CD4-positive, alpha-beta memory T cell (primary cell): ENCODE measurements at regions not wholly inside any gene's neighbourhood (a gene's known extent, or its start where the extent isn't known, plus 50 kb on each side); places are given as distances from the start of the nearest gene placed in this dataset.

Experiments
- CTCF ChIA-PET: fragments of 350-600 bp; sonication (Branson Sonifier 250); formaldehyde crosslinking; loops from one replicate; lab custom pipeline; 2021; ENCODE audit warnings: inconsistent platforms; ENCODE audit not compliant: partially characterized antibody; lab: Charles Lee
- POLR2A ChIA-PET: fragments of 350-600 bp; sonication (Branson Sonifier 250); formaldehyde crosslinking; loops from one replicate; lab custom pipeline; 2021; ENCODE audit not compliant: partially characterized antibody; lab: Charles Lee
- DNase-seq, 5 donors: peaks; one replicate each; pipeline versions ENCODE4 v3.0.0 to v3.0.0-alpha.2; 2020 to 2022; ENCODE audit warnings: mixed read lengths in 1 of 5
- H3K27ac ChIP-seq: one replicate; pipeline ENCODE4 v1.7.0; 2013; ENCODE audit warnings: low read depth, low read length
- H3K27me3 ChIP-seq: 2 replicates; pipeline ENCODE4 v1.7.0; 2013; ENCODE audit warnings: mild to moderate bottlenecking, low read length, moderate library complexity; ENCODE audit not compliant: insufficient read depth
- H3K36me3 ChIP-seq: 2 replicates; pipeline ENCODE4 v1.7.0; 2013; ENCODE audit warnings: mild to moderate bottlenecking, low read length, moderate library complexity; ENCODE audit not compliant: insufficient read depth
- H3K4me1 ChIP-seq: 2 replicates; pipeline ENCODE4 v1.7.0; 2013; ENCODE audit warnings: mild to moderate bottlenecking, low read length, moderate library complexity; ENCODE audit not compliant: insufficient read depth
- H3K4me3 ChIP-seq, 2 donors: one replicate each; pipeline ENCODE4 v1.7.0; 2013; ENCODE audit warnings: low read length in 2 of 2, mild to moderate bottlenecking in 1 of 2
- H3K9me3 ChIP-seq, 2 donors: one replicate each; pipeline ENCODE4 v1.7.0; 2013; ENCODE audit warnings: low read length in 2 of 2, control low read depth in 1 of 2; ENCODE audit not compliant: control insufficient read depth in 1 of 2
- H3K27ac Mint-ChIP-seq, 7 donors: one replicate each; pipeline ENCODE4 v1.8.0; 2020 to 2021; ENCODE audit warnings: mixed read lengths in 7 of 7, mild to moderate bottlenecking in 6 of 7, inconsistent platforms in 3 of 7, moderate library complexity in 3 of 7
- H3K27me3 Mint-ChIP-seq, 2 donors: one replicate each; pipeline ENCODE4 v1.8.0; 2020 to 2021; ENCODE audit warnings: mixed read lengths in 2 of 2
- H3K36me3 Mint-ChIP-seq, 2 donors: one replicate each; pipeline ENCODE4 v1.8.0; 2020 to 2021; ENCODE audit warnings: mixed read lengths in 2 of 2, inconsistent platforms in 1 of 2, mild to moderate bottlenecking in 1 of 2
- H3K4me1 Mint-ChIP-seq, 4 donors: one replicate each; pipeline ENCODE4 v1.8.0; 2020 to 2021; ENCODE audit warnings: mixed read lengths in 4 of 4, mild to moderate bottlenecking in 1 of 4
- H3K4me3 Mint-ChIP-seq, 8 donors: one replicate each; pipeline ENCODE4 v1.8.0; 2020 to 2021; ENCODE audit warnings: mixed read lengths in 8 of 8, mild to moderate bottlenecking in 7 of 8, moderate library complexity in 6 of 8, inconsistent platforms in 3 of 8
- H3K9me3 Mint-ChIP-seq, 8 donors: one replicate each; pipeline ENCODE4 v1.8.0; 2020 to 2021; ENCODE audit warnings: mixed read lengths in 8 of 8, mild to moderate bottlenecking in 5 of 8, inconsistent platforms in 3 of 8, moderate library complexity in 1 of 8
- intact Hi-C: fragments of 100-400 bp; cut with micrococcal nuclease; formaldehyde crosslinking; loops from one replicate; pipeline ENCODE4 v1.15.1; 2023

- intact Hi-C loops: no loop called here
Measured at GRCh38 chr4:181504924-181505323, 738.3 kb upstream of the TENM3 start.

GRCh38 chr4:181507180-181507835 is 735.9 kb upstream of the TENM3 start:
- no peaks in the 10 kb centered on the region for H3K36me3 ChIP-seq
- Mint-ChIP-seq H3K9me3 (peaks cover 0 to 13% (median 4%) of the 10 kb centered on the region in 8 donors), H3K4me1 (no peaks in the 10 kb centered on the region), H3K27ac (no peak overlapping the region), H3K4me3 (no peak overlapping the region), H3K36me3 (no peaks in the 10 kb centered on the region), H3K27me3 (peaks cover 0 to 1% of the 10 kb centered on the region in 2 donors)
- CTCF ChIA-PET: no interaction called here
- no peak overlapping the region for H3K27ac ChIP-seq
- H3K4me3 ChIP-seq: no peak overlapping the region
- no peaks in the 10 kb centered on the region for H3K27me3 ChIP-seq
- no peaks in the 10 kb centered on the region for H3K9me3 ChIP-seq
- intact Hi-C loops: no loop called here
- POLR2A ChIA-PET: no interaction called here
- no peaks in the 10 kb centered on the region for H3K4me1 ChIP-seq
- DNase-seq: no peak

More at GRCh38 chr4:181504924-181505323, 738.3 kb upstream of the TENM3 start:
- H3K9me3 ChIP-seq: no peaks in the 10 kb centered on the region
- ChIA-PET POLR2A (no interaction called here), CTCF (no interaction called here)
- H3K27me3 ChIP-seq: no peaks in the 10 kb centered on the region
- H3K36me3 Mint-ChIP-seq: no peaks in the 10 kb centered on the region
- no peaks in the 10 kb centered on the region for H3K4me1 ChIP-seq
- H3K4me1 Mint-ChIP-seq: no peaks in the 10 kb centered on the region
- no peaks in the 10 kb centered on the region for H3K36me3 ChIP-seq
- DNase-seq: no peak
- peaks cover 0 to 1% of the 10 kb centered on the region in 2 donors for H3K27me3 Mint-ChIP-seq
- peaks cover 0 to 10% (median 4%) of the 10 kb centered on the region in 8 donors for H3K9me3 Mint-ChIP-seq
- no peak overlapping the region for H3K27ac Mint-ChIP-seq
- no peak overlapping the region for H3K4me3 Mint-ChIP-seq
- H3K27ac ChIP-seq: no peak overlapping the region
- H3K4me3 ChIP-seq: no peak overlapping the region

- Histone ChIP-seq H3K4me3 (no peak overlapping the region), H3K36me3 (no peaks in the 10 kb centered on the region), H3K27ac (no peak overlapping the region), H3K4me1 (no peaks in the 10 kb centered on the region), H3K9me3 (no peaks in the 10 kb centered on the region), H3K27me3 (no peaks in the 10 kb centered on the region)
- Mint-ChIP-seq H3K4me1 (no peaks in the 10 kb centered on the region), H3K4me3 (no peak overlapping the region), H3K27me3 (peaks cover 0 to 1% of the 10 kb centered on the region in 2 donors), H3K27ac (no peak overlapping the region), H3K9me3 (peaks cover 0 to 13% (median 3%) of the 10 kb centered on the region in 8 donors), H3K36me3 (no peaks in the 10 kb centered on the region)
- intact Hi-C loops: no loop called here
- ChIA-PET POLR2A (no interaction called here), CTCF (no interaction called here)
- DNase-seq: no peak
Measured at GRCh38 chr4:181507938-181508337, 735.3 kb upstream of the TENM3 start.

- ChIA-PET CTCF (no interaction called here), POLR2A (no interaction called here)
- DNase-seq: no peak
- peaks cover 0 to 13% (median 3%) of the 10 kb centered on the region in 8 donors for H3K9me3 Mint-ChIP-seq
- H3K4me3 Mint-ChIP-seq: no peak overlapping the region
- peaks cover 0 to 1% of the 10 kb centered on the region in 2 donors for H3K27me3 Mint-ChIP-seq
- Histone ChIP-seq H3K27me3 (no peaks in the 10 kb centered on the region), H3K4me3 (no peak overlapping the region), H3K9me3 (no peaks in the 10 kb centered on the region), H3K36me3 (no peaks in the 10 kb centered on the region), H3K4me1 (no peaks in the 10 kb centered on the region), H3K27ac (no peak overlapping the region)
- no peaks in the 10 kb centered on the region for H3K36me3 Mint-ChIP-seq
- no peaks in the 10 kb centered on the region for H3K4me1 Mint-ChIP-seq
- intact Hi-C loops: no loop called here
- no peak overlapping the region for H3K27ac Mint-ChIP-seq
Measured at GRCh38 chr4:181508601-181509000, 734.6 kb upstream of the TENM3 start.

GRCh38 chr4:181509073-181509472 is 734.1 kb upstream of the TENM3 start:
- ChIA-PET POLR2A (no interaction called here), CTCF (no interaction called here)
- H3K9me3 ChIP-seq: no peaks in the 10 kb centered on the region
- Mint-ChIP-seq H3K27me3 (peaks cover 0 to 1% of the 10 kb centered on the region in 2 donors), H3K36me3 (no peaks in the 10 kb centered on the region), H3K4me1 (no peaks in the 10 kb centered on the region), H3K27ac (no peak overlapping the region), H3K4me3 (no peak overlapping the region), H3K9me3 (peaks cover 0 to 13% (median 3%) of the 10 kb centered on the region in 8 donors)
- no peak overlapping the region for H3K27ac ChIP-seq
- intact Hi-C loops: no loop called here
- DNase-seq: no peak
- no peaks in the 10 kb centered on the region for H3K27me3 ChIP-seq
- no peaks in the 10 kb centered on the region for H3K4me1 ChIP-seq
- no peaks in the 10 kb centered on the region for H3K36me3 ChIP-seq
- no peak overlapping the region for H3K4me3 ChIP-seq

GRCh38 chr4:181517491-181517890 is 725.7 kb upstream of the TENM3 start:
- Mint-ChIP-seq H3K36me3 (no peaks in the 10 kb centered on the region), H3K27me3 (no peaks in the 10 kb centered on the region), H3K27ac (no peak overlapping the region), H3K9me3 (peaks cover 0 to 6% (median 3%) of the 10 kb centered on the region in 8 donors), H3K4me3 (no peak overlapping the region), H3K4me1 (no peaks in the 10 kb centered on the region)
- no peaks in the 10 kb centered on the region for H3K36me3 ChIP-seq
- H3K4me3 ChIP-seq: no peak overlapping the region
- no peak overlapping the region for H3K27ac ChIP-seq
- no peaks in the 10 kb centered on the region for H3K27me3 ChIP-seq
- POLR2A ChIA-PET: no interaction called here
- DNase-seq: no peak
- CTCF ChIA-PET: no interaction called here
- no peaks in the 10 kb centered on the region for H3K9me3 ChIP-seq
- no peaks in the 10 kb centered on the region for H3K4me1 ChIP-seq
- intact Hi-C loops: no loop called here

- no peaks in the 10 kb centered on the region for H3K4me1 ChIP-seq
- ChIA-PET POLR2A (no interaction called here), CTCF (no interaction called here)
- H3K27ac ChIP-seq: no peak overlapping the region
- intact Hi-C loops: no loop called here
- no peaks in the 10 kb centered on the region for H3K36me3 ChIP-seq
- H3K9me3 ChIP-seq: no peaks in the 10 kb centered on the region
- Mint-ChIP-seq H3K9me3 (peaks cover 0 to 7% (median 4%) of the 10 kb centered on the region in 8 donors), H3K36me3 (no peaks in the 10 kb centered on the region), H3K27ac (no peak overlapping the region), H3K4me1 (no peaks in the 10 kb centered on the region), H3K4me3 (no peak overlapping the region), H3K27me3 (no peaks in the 10 kb centered on the region)
- no peak overlapping the region for H3K4me3 ChIP-seq
- DNase-seq: no peak
- no peaks in the 10 kb centered on the region for H3K27me3 ChIP-seq
Measured at GRCh38 chr4:181520790-181521189, 722.4 kb upstream of the TENM3 start.
